ENCODE measurements at regions not wholly inside any gene's neighbourhood (a gene's known extent, or its start where the extent isn't known, plus 50 kb on each side); places are given as distances from the start of the nearest gene placed in this dataset.

- Mint-ChIP-seq H3K27me3 (no peaks in the 10 kb centered on the region), H3K36me3 (no peaks in the 10 kb centered on the region), H3K4me3 (no peak overlapping the region), H3K27ac (no peak overlapping the region), H3K9me3 (peaks cover 0 to 8% (median 3%) of the 10 kb centered on the region in 3 donors), H3K4me1 (peaks cover 0 to 1% (median 0%) of the 10 kb centered on the region in 3 donors)
Measured at GRCh38 chr14:97486601-97487120, 689.5 kb downstream of the VRK1 start.

GRCh38 chr14:97489750-97490149, 692.6 kb downstream of the VRK1 start:
- peaks cover 0 to 1% (median 0%) of the 10 kb centered on the region in 3 donors for H3K4me1 Mint-ChIP-seq
- H3K27me3 Mint-ChIP-seq, result no peaks in the 10 kb centered on the region
- no peak overlapping the region for H3K4me3 Mint-ChIP-seq
- peaks cover 3 to 8% (median 7%) of the 10 kb centered on the region in 3 donors for H3K9me3 Mint-ChIP-seq
- no peaks in the 10 kb centered on the region for H3K36me3 Mint-ChIP-seq
- H3K27ac Mint-ChIP-seq, result no peak overlapping the region

DNA sequence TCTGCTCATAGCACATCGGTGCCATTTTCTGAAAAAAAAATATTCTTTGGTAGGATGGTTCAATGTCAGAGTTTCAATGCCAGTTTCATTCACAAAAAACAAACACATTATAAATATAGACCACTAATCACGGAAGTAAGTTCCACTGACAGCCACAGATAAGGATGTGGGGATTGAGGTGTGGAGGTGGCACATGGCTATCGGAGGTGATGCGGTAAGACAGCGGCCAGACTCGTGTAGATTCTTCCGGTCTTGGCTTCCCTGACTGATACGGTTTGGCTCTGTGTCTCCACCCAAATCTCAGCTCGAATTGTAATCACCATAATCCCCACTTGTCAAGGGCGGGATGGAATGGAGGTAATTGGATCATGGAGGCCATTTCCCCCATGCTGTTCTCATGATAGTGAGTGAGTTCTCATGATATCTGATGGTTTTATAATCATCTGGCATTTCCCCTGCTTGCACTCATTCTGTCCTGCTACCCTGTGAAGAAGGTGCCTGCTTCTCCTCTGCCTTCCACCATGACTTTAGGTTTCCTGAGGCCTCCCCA, 693.4 kb downstream of the VRK1 start:
- H3K4me1 Mint-ChIP-seq, result peaks cover 0 to 1% (median 0%) of the 10 kb centered on the region in 3 donors
- no peaks in the 10 kb centered on the region for H3K27me3 Mint-ChIP-seq
- peaks cover 3 to 8% (median 7%) of the 10 kb centered on the region in 3 donors for H3K9me3 Mint-ChIP-seq
- H3K27ac Mint-ChIP-seq, result no peak overlapping the region
- H3K36me3 Mint-ChIP-seq, result no peaks in the 10 kb centered on the region
- H3K4me3 Mint-ChIP-seq, result no peak overlapping the region

DNA sequence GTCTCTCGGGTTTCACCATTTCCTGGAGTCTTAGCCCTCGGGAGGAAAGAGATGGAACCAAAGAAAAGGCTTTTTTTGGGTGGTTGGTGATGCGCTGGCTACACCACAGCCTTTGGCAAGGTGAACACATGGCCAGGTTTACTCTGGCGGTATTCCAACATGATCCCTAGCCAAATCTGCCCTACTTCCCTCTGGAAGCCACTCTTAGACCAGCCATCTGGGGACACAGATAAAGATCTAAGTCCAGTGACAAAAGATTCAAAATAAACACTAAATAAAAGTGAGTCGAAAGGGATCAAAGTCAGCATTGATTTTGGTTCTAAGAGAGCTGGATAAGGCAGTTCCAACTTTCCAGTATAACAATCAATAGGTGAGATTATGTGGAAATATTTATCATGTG, 694.5 kb downstream of the VRK1 start:
- peaks cover 0 to 1% (median 0%) of the 10 kb centered on the region in 3 donors for H3K4me1 Mint-ChIP-seq
- H3K27me3 Mint-ChIP-seq, result no peaks in the 10 kb centered on the region
- H3K9me3 Mint-ChIP-seq, result peaks cover 3 to 8% (median 7%) of the 10 kb centered on the region in 3 donors

GRCh38 chr14:97499790-97500481, 702.8 kb downstream of the VRK1 start:
- Mint-ChIP-seq H3K27me3 (no peaks in the 10 kb centered on the region), H3K9me3 (peaks cover 0 to 4% (median 2%) of the 10 kb centered on the region in 3 donors), H3K4me3 (no peak overlapping the region), H3K27ac (no peak overlapping the region), H3K36me3 (no peaks in the 10 kb centered on the region), H3K4me1 (no peaks in the 10 kb centered on the region)

More for the DNA sequence above, 694.5 kb downstream of the VRK1 start:
- Mint-ChIP-seq H3K36me3 (no peaks in the 10 kb centered on the region), H3K27ac (no peak overlapping the region), H3K4me3 (no peak overlapping the region)

GRCh38 chr14:97506626-97507025, 709.4 kb downstream of the VRK1 start:
- no peaks in the 10 kb centered on the region for H3K36me3 Mint-ChIP-seq
- no peak overlapping the region for H3K4me3 Mint-ChIP-seq
- H3K9me3 Mint-ChIP-seq, result peaks cover 0 to 22% (median 3%) of the 10 kb centered on the region in 3 donors
- H3K4me1 Mint-ChIP-seq, result no peaks in the 10 kb centered on the region
- H3K27ac Mint-ChIP-seq, result no peak overlapping the region
- H3K27me3 Mint-ChIP-seq, result no peaks in the 10 kb centered on the region

GRCh38 chr14:97513891-97514290, 716.7 kb downstream of the VRK1 start:
- no peak overlapping the region for H3K4me3 Mint-ChIP-seq

GRCh38 chr14:97517566-97518234, 720.5 kb downstream of the VRK1 start:
- Mint-ChIP-seq H3K4me1 (peaks cover 0 to 1% (median 0%) of the 10 kb centered on the region in 3 donors), H3K36me3 (peaks cover 2% of the 10 kb centered on the region), H3K27me3 (no peaks in the 10 kb centered on the region), H3K9me3 (peaks cover 4 to 6% (median 5%) of the 10 kb centered on the region in 3 donors), H3K27ac (no peak overlapping the region), H3K4me3 (no peak overlapping the region)

More at GRCh38 chr14:97513891-97514290, 716.7 kb downstream of the VRK1 start:
- no peak overlapping the region for H3K27ac Mint-ChIP-seq
- peaks cover 2% of the 10 kb centered on the region for H3K36me3 Mint-ChIP-seq
- H3K4me1 Mint-ChIP-seq, result no peaks in the 10 kb centered on the region
- H3K27me3 Mint-ChIP-seq, result no peaks in the 10 kb centered on the region
- H3K9me3 Mint-ChIP-seq, result peaks cover 3 to 11% (median 5%) of the 10 kb centered on the region in 3 donors

DNA sequence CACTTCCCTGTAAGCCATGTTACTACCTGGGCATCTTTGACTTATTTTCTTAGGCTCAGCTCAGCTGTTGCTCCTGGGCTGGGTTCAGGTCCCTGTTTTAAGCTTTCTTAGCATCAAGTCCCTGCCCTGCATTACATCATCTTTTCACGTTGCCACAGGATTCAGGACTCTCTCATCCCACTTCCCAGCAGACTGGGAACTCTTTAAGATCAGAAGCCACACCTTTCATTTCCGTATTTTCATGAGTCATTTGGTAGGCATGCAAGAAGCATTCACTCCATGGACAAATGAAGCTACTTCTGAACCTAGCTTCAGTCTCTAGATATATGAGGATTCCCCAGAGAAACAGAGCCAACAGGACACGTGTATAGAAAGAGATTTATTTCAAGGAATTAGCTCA, 726.8 kb downstream of the VRK1 start:
- Mint-ChIP-seq H3K27ac (no peak overlapping the region), H3K27me3 (no peaks in the 10 kb centered on the region), H3K9me3 (peaks cover 1 to 11% (median 7%) of the 10 kb centered on the region in 3 donors), H3K36me3 (no peaks in the 10 kb centered on the region), H3K4me1 (peaks cover 0 to 4% (median 1%) of the 10 kb centered on the region in 3 donors), H3K4me3 (no peak overlapping the region)

- no peaks in the 10 kb centered on the region for H3K27me3 Mint-ChIP-seq
- peaks cover 1 to 11% (median 7%) of the 10 kb centered on the region in 3 donors for H3K9me3 Mint-ChIP-seq
- peaks cover 0 to 4% (median 1%) of the 10 kb centered on the region in 3 donors for H3K4me1 Mint-ChIP-seq
- H3K4me3 Mint-ChIP-seq, result no peak overlapping the region
- H3K27ac Mint-ChIP-seq, result no peak overlapping the region
- no peaks in the 10 kb centered on the region for H3K36me3 Mint-ChIP-seq
Measured at GRCh38 chr14:97524589-97525319, 727.6 kb downstream of the VRK1 start.

- Mint-ChIP-seq H3K27ac (no peak overlapping the region), H3K4me1 (peaks cover 0 to 3% (median 1%) of the 10 kb centered on the region in 3 donors), H3K36me3 (no peaks in the 10 kb centered on the region), H3K9me3 (peaks cover 0 to 7% (median 2%) of the 10 kb centered on the region in 3 donors), H3K4me3 (no peak overlapping the region), H3K27me3 (no peaks in the 10 kb centered on the region)
Measured at GRCh38 chr14:97527993-97528392, 730.8 kb downstream of the VRK1 start.

DNA sequence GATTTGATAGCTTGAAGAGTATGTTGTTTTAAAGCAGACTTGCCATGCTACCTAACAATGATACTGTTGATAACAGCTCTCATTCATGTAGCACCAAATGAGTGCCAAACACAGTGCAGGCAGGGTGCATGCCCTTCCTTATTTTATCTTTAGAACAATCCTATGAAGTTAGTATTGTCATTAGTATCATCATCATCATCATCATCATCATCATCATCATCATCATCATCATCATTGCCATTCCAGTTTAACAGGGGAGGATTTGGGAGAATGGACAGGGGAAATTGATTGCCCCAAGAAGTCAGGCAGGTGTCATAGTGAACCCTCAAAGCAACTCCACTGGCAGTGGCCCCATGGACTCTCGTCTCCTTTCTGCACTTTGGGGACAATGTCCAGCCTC, 734.9 kb downstream of the VRK1 start:
- no peaks in the 10 kb centered on the region for H3K4me1 Mint-ChIP-seq
- no peaks in the 10 kb centered on the region for H3K36me3 Mint-ChIP-seq
- H3K27me3 Mint-ChIP-seq, result no peaks in the 10 kb centered on the region
- H3K27ac Mint-ChIP-seq, result no peak overlapping the region
- peaks cover 0 to 7% (median 2%) of the 10 kb centered on the region in 3 donors for H3K9me3 Mint-ChIP-seq
- no peak overlapping the region for H3K4me3 Mint-ChIP-seq

DNA sequence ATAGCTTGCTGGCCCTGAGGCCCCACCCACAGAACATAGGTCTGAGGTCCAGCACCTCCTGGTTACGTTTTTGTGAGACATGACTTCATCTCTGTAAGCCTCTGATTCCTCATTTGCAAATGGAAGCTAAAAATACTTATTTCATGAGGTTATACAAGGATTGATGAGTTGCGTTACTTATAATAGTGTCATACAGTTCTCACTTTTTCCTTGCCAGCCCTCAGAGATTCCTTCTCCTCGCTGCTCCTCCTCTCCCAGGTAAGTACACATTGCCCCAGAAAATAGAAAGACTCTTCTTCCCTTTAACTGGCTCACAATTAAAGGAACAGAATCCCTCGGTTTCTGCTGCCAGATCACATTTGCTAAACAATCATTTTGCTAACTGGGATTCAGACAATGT, 739.2 kb downstream of the VRK1 start:
- no peaks in the 10 kb centered on the region for H3K36me3 Mint-ChIP-seq
- peaks cover 0 to 4% (median 4%) of the 10 kb centered on the region in 3 donors for H3K9me3 Mint-ChIP-seq
- H3K27ac Mint-ChIP-seq, result no peak overlapping the region
- H3K4me3 Mint-ChIP-seq, result no peak overlapping the region
- H3K27me3 Mint-ChIP-seq, result no peaks in the 10 kb centered on the region
- no peaks in the 10 kb centered on the region for H3K4me1 Mint-ChIP-seq

GRCh38 chr14:97538749-97539410, 741.7 kb downstream of the VRK1 start:
- Mint-ChIP-seq H3K4me1 (no peaks in the 10 kb centered on the region), H3K27ac (no peak overlapping the region), H3K36me3 (no peaks in the 10 kb centered on the region), H3K4me3 (no peak overlapping the region), H3K27me3 (no peaks in the 10 kb centered on the region), H3K9me3 (peaks cover 0 to 4% (median 4%) of the 10 kb centered on the region in 3 donors)
